Stimulated activated CD4-positive, alpha-beta T cell treated with anti-CD3 and anti-CD28 coated beads, Interleukin-4, amount 100 ng/mL, for 48 hours (primary cell): ENCODE measurements at regions not wholly inside any gene's neighbourhood (a gene's known extent, or its start where the extent isn't known, plus 50 kb on each side); places are given as distances from the start of the nearest gene placed in this dataset.
A peak's percentile ranks its signal among the peaks of the same experiment; 100 is the strongest.

Source experiments
- DNase-seq, 2 donors: peaks; one replicate each; pipeline ENCODE4 v3.0.0-alpha.2; 2020; ENCODE audit warnings: low read depth in 2 of 2

DNA sequence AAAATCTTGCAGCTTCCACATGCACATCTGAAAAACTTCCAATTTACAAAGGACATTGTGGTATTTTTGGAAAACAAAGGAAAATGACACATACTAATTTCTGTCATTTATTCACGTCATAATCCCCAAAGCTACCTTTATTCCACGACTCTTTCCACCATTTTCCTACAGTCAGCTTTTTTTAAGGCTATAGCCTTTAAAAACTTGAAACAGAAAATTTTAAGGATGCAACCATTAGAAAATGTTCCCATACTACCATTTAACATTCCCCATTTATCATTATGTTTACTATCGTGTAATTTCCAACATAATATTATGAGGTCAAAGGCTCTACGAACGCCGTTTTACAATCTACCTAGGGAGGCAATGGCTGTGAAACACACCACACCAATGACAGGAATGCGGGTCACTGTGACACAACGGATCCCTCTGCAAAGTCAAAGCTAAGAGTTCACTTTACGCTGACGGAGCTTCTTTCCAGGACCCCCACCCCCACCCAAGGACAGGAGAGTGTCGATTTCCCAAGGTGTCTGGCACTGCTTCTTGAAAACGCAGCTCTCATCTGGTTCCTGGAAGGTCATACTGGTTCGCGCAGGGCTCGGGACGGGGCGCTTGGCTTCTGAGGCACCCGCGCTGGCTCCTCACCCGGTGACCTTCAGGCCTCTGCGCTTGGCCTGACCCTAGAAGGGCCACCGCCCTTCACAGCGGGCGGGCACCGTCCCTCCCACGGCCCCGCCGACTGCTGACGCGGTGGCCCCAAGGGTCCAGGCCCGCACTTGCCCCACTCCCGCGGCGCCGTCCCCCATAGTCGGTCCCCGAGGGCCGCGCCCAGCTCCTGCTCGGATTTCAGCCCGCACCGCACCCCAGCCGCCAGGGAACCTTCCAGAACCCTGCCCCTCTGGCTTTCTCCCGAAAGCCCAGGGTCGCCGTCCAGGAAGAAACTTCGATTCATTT is 50.5 kb upstream of the ATF3 start:
- peak in 1 of 2 donors; percentile 18 for DNase-seq

DNA sequence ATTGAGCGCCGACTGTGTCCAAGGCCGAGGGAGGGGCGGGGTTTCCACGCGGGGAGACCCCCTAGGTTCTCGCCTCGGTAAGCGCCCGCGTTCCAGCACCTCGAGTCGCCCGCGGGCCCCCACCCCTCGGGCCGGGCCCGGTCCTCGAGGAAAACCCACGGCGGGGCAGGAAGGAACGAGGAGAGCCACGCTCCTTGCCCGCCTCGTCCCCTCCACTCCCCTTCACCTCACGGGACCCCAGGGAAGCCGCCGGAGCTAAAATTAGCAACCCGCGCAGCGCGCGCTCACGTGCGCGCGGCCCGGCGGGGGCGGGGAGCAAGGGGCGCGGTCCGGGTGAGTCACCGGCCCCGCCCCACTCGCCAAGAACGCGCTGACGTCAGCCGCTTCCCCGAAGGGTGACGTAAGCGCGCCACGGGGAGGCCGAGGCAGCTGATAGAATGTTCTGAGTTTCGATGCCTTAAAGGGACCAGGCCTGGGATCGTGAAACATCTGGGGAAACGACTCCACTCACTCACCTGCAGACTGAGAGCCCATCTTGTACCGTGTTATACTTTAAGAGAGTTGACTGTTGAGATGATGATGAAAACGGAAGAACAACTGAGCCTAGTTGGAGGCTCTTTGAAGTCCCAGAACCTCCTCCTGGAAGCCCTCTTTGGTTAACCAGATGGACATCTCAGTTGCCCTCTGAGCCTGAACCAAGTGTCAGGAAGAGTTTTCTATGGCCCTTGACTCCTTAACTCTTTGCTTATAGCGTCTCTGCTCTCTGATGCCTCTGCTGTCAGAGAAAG is 49.7 kb upstream of the ATF3 start:
- peak; percentile 84 to 85 for DNase-seq
